GM12892 (cell line): ENCODE measurements at regions not wholly inside any gene's neighbourhood (a gene's known extent, or its start where the extent isn't known, plus 50 kb on each side); places are given as distances from the start of the nearest gene placed in this dataset.

ENCODE experiments used
- POLR2A ChIP-seq: IDR thresholded peaks from 2 replicates; pipeline ENCODE4 v1.6.1; 2011; ENCODE audit warnings: low read depth, low read length, control low read depth
- POLR2AphosphoS5 ChIP-seq: IDR thresholded peaks from 2 replicates; pipeline ENCODE4 v1.6.1; 2011; ENCODE audit warnings: low read depth, low read length, control low read depth
- TAF1 ChIP-seq: IDR thresholded peaks from 2 replicates; pipeline ENCODE4 v1.6.1; 2011; ENCODE audit warnings: low read depth, mild to moderate bottlenecking, control low read depth, low read length, borderline replicate concordance

DNA sequence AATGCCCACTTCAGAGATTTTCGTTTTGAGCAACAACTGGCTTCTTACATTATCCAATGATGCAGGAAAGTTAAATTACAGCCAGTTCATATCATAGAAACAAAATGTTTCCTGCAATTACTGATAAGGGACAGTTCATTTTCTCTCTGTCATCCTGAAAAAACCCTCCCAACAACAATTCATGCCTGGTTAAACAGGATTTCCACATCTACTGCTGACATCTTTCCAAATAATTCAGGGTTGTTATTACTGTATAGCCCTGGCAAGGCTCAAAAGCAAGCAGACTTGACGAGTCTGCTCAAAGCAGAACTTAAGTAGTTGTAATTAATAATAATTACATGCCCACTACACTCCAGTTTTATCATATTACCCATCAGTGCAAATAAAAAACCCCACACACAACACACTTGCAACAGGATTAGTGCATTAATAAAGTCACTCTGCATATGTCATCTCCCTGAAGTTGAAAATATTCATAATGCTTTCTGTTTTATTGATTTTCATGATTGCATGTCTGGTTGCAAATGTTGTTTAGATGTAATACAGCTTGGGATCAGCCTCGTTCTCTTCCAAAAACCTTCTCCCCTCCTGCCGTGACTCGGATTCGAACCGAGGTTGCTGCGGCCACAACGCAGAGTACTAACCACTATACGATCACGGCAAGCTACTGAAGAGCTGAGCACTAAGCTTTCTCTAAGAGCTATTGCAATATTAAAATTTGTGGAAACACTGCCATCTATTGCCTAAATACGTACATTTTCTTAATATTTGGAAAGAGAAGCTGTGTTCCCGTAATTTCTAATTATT, 119.6 kb upstream of the NFIB start:
- TF ChIP-seq POLR2A (no peak), POLR2AphosphoS5 (no peak), TAF1 (no peak)
